BJ (cell line): ENCODE measurements at regions not wholly inside any gene's neighbourhood (a gene's known extent, or its start where the extent isn't known, plus 50 kb on each side); places are given as distances from the start of the nearest gene placed in this dataset.

Experiments used
- CTCF ChIA-PET: fragments of 350-600 bp; formaldehyde crosslinking; extraction: SDS; loops from one replicate; lab custom pipeline; 2021; ENCODE audit warnings: antibody characterized with exemption, inconsistent platforms; lab: Yijun Ruan, JAX
- POLR2A ChIA-PET: fragments of 300-600 bp; sonication (Branson Sonifier 250); formaldehyde crosslinking; extraction: SDS; loops from one replicate; lab custom pipeline; 2021; ENCODE audit warnings: antibody characterized with exemption; lab: Charles Lee
- DNase-seq: peaks from one replicate; pipeline ENCODE4 v3.0.0-alpha.2; 2011; ENCODE audit warnings: low read depth
- H3K27me3 ChIP-seq: 2 replicates; pipeline ENCODE4 v1.6.0; 2011; ENCODE audit warnings: low read length; ENCODE audit not compliant: control insufficient read depth, insufficient read depth
- H3K36me3 ChIP-seq: 2 replicates; pipeline ENCODE4 v1.5.1; 2011; ENCODE audit warnings: low read length; ENCODE audit not compliant: control insufficient read depth, insufficient read depth
- H3K4me3 ChIP-seq: 2 replicates; pipeline ENCODE4 v1.5.1; 2011; ENCODE audit warnings: low read depth, mild to moderate bottlenecking, control low read depth, low read length
- CTCF ChIP-seq: IDR thresholded peaks from 2 replicates; pipeline ENCODE4 v1.5.1; 2011; ENCODE audit warnings: low read depth, mild to moderate bottlenecking, control low read depth, inconsistent platforms, low read length, moderate library complexity; ENCODE audit not compliant: insufficient read depth

- ChIA-PET POLR2A (no interaction called here), CTCF (no interaction called here)
- Histone ChIP-seq H3K27me3 (no peaks in the 10 kb centered on the region; the same call in 1 of the 2 replicates), H3K4me3 (no peak overlapping the region), H3K36me3 (no peaks in the 10 kb centered on the region)
- no peak for DNase-seq
- TF ChIP-seq CTCF: no peak
Measured at GRCh38 chr6:147933224-147933623, 409.4 kb upstream of the SASH1 start.

- DNase-seq: no peak
- Histone ChIP-seq H3K4me3 (no peak overlapping the region), H3K36me3 (no peaks in the 10 kb centered on the region), H3K27me3 (no peaks in the 10 kb centered on the region; the same call in 1 of the 2 replicates)
- CTCF ChIA-PET: interaction anchor here (0.9 kb wide), 1 partner anchor 16 kb away, joined by 3 read pairs; no protein-coding TSS in a partner anchor
- TF ChIP-seq CTCF: no peak
- POLR2A ChIA-PET: interaction anchor here (0.5 kb wide), 1 partner anchor 424 kb away, joined by 4 read pairs; no protein-coding TSS in a partner anchor
Measured at GRCh38 chr6:147935656-147936055, 407.0 kb upstream of the SASH1 start.

- no peak overlapping the region for H3K4me3 ChIP-seq
- POLR2A ChIA-PET: interaction anchor here (0.5 kb wide), 1 partner anchor 1893 kb away, joined by 14 read pairs; no protein-coding TSS in a partner anchor
- DNase-seq: no peak
- no peaks in the 10 kb centered on the region; the same call in 1 of the 2 replicates for H3K27me3 ChIP-seq
- TF ChIP-seq CTCF: no peak
- H3K36me3 ChIP-seq: no peaks in the 10 kb centered on the region
- CTCF ChIA-PET: no interaction called here
Measured at GRCh38 chr6:147936703-147937470, 405.8 kb upstream of the SASH1 start.

- TF ChIP-seq CTCF: no peak
- ChIA-PET CTCF (no interaction called here), POLR2A (interaction anchor here (0.7 kb wide), 1 partner anchor 10 kb away, joined by 3 read pairs; no protein-coding TSS in a partner anchor)
- H3K4me3 ChIP-seq: no peak overlapping the region
- peak; percentile 60 for DNase-seq
- H3K27me3 ChIP-seq: no peaks in the 10 kb centered on the region
- H3K36me3 ChIP-seq: no peaks in the 10 kb centered on the region
Measured at GRCh38 chr6:147941143-147941542, 401.5 kb upstream of the SASH1 start.

GRCh38 chr6:147942363-147942762, 400.3 kb upstream of the SASH1 start:
- Histone ChIP-seq H3K27me3 (no peaks in the 10 kb centered on the region), H3K36me3 (no peaks in the 10 kb centered on the region), H3K4me3 (no peak overlapping the region)
- DNase-seq: no peak
- ChIA-PET POLR2A (no interaction called here), CTCF (no interaction called here)
- no peak for TF ChIP-seq CTCF
